GM23338 (cell line): ENCODE measurements at regions not wholly inside any gene's neighbourhood (a gene's known extent, or its start where the extent isn't known, plus 50 kb on each side); places are given as distances from the start of the nearest gene placed in this dataset.

Experiments used
- ATAC-seq: fragments of 200-7000 bp; cut with Tn5 transposase; 3 replicates; pipeline ENCODE4 v1.9.1; 2020
- DNase-seq: peaks from one replicate; pipeline ENCODE4 v3.0.0-alpha.2; 2015; ENCODE audit warnings: low spot score
- H2AFZ ChIP-seq: fragments of 200-600 bp; sonication (generic); 2 replicates; pipeline ENCODE4 v1.8.0; 2016; ENCODE audit warnings: antibody characterized with exemption, mild to moderate bottlenecking, moderate library complexity
- H3F3A ChIP-seq: fragments of 200-600 bp; sonication (generic); replicated peaks from 2 replicates; pipeline ENCODE4 v1.8.0; 2017; ENCODE audit warnings: antibody characterized with exemption, mixed run types, low read depth
- H3K27ac ChIP-seq: fragments of 200-600 bp; sonication (generic); 2 replicates; pipeline ENCODE4 v1.6.1; 2016; ENCODE audit warnings: low read depth
- H3K27me3 ChIP-seq: fragments of 200-600 bp; sonication (generic); 2 replicates; pipeline ENCODE4 v1.8.0; 2016; ENCODE audit warnings: mild to moderate bottlenecking, mixed run types, moderate library complexity; ENCODE audit not compliant: insufficient read depth
- H3K36me3 ChIP-seq: fragments of 200-600 bp; sonication (generic); 2 replicates; pipeline ENCODE4 v1.8.0; 2016; ENCODE audit warnings: mild to moderate bottlenecking; ENCODE audit not compliant: insufficient read depth
- H3K4me1 ChIP-seq: fragments of 200-600 bp; sonication (generic); 2 replicates; pipeline ENCODE4 v1.8.0; 2016; ENCODE audit warnings: mild to moderate bottlenecking, moderate library complexity; ENCODE audit not compliant: insufficient read depth
- H3K4me2 ChIP-seq: fragments of 200-600 bp; sonication (generic); 2 replicates; pipeline ENCODE4 v1.7.1; 2017; ENCODE audit warnings: mixed run types
- H3K4me3 ChIP-seq: fragments of 200-600 bp; sonication (generic); 2 replicates; pipeline ENCODE4 v1.6.1; 2016; ENCODE audit warnings: mixed run types
- H3K79me2 ChIP-seq: fragments of 200-600 bp; sonication (generic); replicated peaks from 2 replicates; pipeline ENCODE4 v1.8.0; 2017; ENCODE audit warnings: mild to moderate bottlenecking; ENCODE audit not compliant: insufficient read depth
- H3K9me2 ChIP-seq: fragments of 200-600 bp; sonication (generic); 2 replicates; pipeline ENCODE4 v1.8.0; 2017; ENCODE audit not compliant: insufficient read depth
- H4K20me1 ChIP-seq: fragments of 200-600 bp; sonication (generic); replicated peaks from 2 replicates; pipeline ENCODE4 v1.8.0; 2017; ENCODE audit warnings: mild to moderate bottlenecking; ENCODE audit not compliant: insufficient read depth
- H3K27ac Mint-ChIP-seq: 2 replicates; pipeline ENCODE4 v1.8.0; 2020; ENCODE audit warnings: inconsistent platforms, mild to moderate bottlenecking, moderate library complexity, mixed read lengths
- H3K27me3 Mint-ChIP-seq: 3 replicates; pipeline ENCODE4 v1.8.0; 2022; ENCODE audit warnings: low read depth, mild to moderate bottlenecking, moderate library complexity, mixed read lengths, inconsistent platforms; ENCODE audit not compliant: insufficient read depth, poor library complexity
- H3K36me3 Mint-ChIP-seq: 3 replicates; pipeline ENCODE4 v1.8.0; 2021; ENCODE audit warnings: low read depth, mild to moderate bottlenecking, inconsistent platforms, moderate library complexity, mixed read lengths
- H3K4me1 Mint-ChIP-seq: 3 replicates; pipeline ENCODE4 v1.8.0; 2020; ENCODE audit warnings: mild to moderate bottlenecking, inconsistent platforms, mixed read lengths
- H3K4me3 Mint-ChIP-seq: 3 replicates; pipeline ENCODE4 v1.8.0; 2021; ENCODE audit warnings: moderate library complexity, mild to moderate bottlenecking, inconsistent platforms, mixed read lengths
- H3K9me3 Mint-ChIP-seq: 3 replicates; pipeline ENCODE4 v1.8.0; 2020; ENCODE audit warnings: moderate library complexity, mild to moderate bottlenecking, inconsistent platforms, mixed read lengths
- JUNB ChIP-seq: IDR thresholded peaks from one replicate; pipeline ENCODE4 v1.6.1; 2016; ENCODE audit warnings: antibody characterized with exemption; ENCODE audit not compliant: unreplicated experiment
- NANOG ChIP-seq: IDR thresholded peaks from 2 replicates; pipeline ENCODE4 v1.6.1; 2016; ENCODE audit warnings: antibody characterized with exemption, borderline replicate concordance
- REST ChIP-seq: IDR thresholded peaks from one replicate; pipeline ENCODE4 v1.6.1; 2018; ENCODE audit warnings: antibody characterized with exemption; ENCODE audit not compliant: unreplicated experiment
- STAT1 ChIP-seq: IDR thresholded peaks from one replicate; pipeline ENCODE4 v1.6.1; 2016; ENCODE audit warnings: antibody characterized with exemption; ENCODE audit not compliant: unreplicated experiment
- ZNF114 ChIP-seq: fragments of 250-450 bp; sonication (Bioruptor Pico); IDR thresholded peaks from 2 replicates; pipeline ENCODE4 v1.5.0; 2020; ENCODE audit warnings: mild to moderate bottlenecking, moderate library complexity
- TF ChIP-seq, protein P1 (sequence below): IDR thresholded peaks from 2 replicates; pipeline ENCODE4 v1.6.1; 2016; ENCODE audit warnings: antibody characterized with exemption
- TF ChIP-seq, protein P2 (sequence below): fragments of 250-450 bp; sonication (Bioruptor Pico); IDR thresholded peaks from 2 replicates; pipeline ENCODE4 v1.5.0; 2020; ENCODE audit warnings: mild to moderate bottlenecking, moderate library complexity

GRCh38 chr3:107921038-107921437 lies 169.8 kb downstream of the CD47 start (continued):
- TF ChIP-seq, protein P1, sequence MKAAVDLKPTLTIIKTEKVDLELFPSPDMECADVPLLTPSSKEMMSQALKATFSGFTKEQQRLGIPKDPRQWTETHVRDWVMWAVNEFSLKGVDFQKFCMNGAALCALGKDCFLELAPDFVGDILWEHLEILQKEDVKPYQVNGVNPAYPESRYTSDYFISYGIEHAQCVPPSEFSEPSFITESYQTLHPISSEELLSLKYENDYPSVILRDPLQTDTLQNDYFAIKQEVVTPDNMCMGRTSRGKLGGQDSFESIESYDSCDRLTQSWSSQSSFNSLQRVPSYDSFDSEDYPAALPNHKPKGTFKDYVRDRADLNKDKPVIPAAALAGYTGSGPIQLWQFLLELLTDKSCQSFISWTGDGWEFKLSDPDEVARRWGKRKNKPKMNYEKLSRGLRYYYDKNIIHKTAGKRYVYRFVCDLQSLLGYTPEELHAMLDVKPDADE: no peak
- TF ChIP-seq ZNF114 (CRISPR knock-in tag): no peak
- TF ChIP-seq JUNB: no peak
- TF ChIP-seq NANOG: no peak

DNA sequence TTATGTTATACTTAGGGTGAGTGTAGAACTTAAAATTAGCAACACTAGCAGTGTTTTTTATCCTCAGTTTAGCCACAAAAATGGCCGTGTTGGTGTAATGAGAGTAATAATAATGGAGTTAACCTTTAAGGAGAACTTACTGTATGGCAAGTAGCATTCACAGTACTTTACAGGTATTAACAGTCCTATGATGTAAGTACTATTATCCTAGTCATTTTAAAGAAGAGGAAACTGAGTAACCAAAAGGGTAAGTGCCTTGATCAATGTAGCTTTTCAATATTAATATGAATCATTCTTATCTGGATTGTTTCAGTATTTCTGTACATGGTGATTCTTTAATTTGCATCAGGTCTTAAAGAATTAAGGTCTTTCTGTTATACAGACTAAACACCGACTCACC lies 170.3 kb downstream of the CD47 start:
- H3K79me2 ChIP-seq: no peaks in the 10 kb centered on the region
- H4K20me1 ChIP-seq: no peaks in the 10 kb centered on the region
- Mint-ChIP-seq H3K36me3 (no peaks in the 10 kb centered on the region), H3K27ac (no peak overlapping the region), H3K4me1 (peaks cover 6% of the 10 kb centered on the region), H3K27me3 (peaks cover 4% of the 10 kb centered on the region), H3K9me3 (peaks cover 7% of the 10 kb centered on the region; the same call in 1 of the 3 replicates), H3K4me3 (no peak overlapping the region)
- H3K9me2 ChIP-seq: 0 out of 2 replicates have a peak, but pooled peaks cover 10% of the 10 kb centered on the region
- no peak for DNase-seq
- no peak for ATAC-seq
- no peak for TF ChIP-seq JUNB
- TF ChIP-seq, protein P2, sequence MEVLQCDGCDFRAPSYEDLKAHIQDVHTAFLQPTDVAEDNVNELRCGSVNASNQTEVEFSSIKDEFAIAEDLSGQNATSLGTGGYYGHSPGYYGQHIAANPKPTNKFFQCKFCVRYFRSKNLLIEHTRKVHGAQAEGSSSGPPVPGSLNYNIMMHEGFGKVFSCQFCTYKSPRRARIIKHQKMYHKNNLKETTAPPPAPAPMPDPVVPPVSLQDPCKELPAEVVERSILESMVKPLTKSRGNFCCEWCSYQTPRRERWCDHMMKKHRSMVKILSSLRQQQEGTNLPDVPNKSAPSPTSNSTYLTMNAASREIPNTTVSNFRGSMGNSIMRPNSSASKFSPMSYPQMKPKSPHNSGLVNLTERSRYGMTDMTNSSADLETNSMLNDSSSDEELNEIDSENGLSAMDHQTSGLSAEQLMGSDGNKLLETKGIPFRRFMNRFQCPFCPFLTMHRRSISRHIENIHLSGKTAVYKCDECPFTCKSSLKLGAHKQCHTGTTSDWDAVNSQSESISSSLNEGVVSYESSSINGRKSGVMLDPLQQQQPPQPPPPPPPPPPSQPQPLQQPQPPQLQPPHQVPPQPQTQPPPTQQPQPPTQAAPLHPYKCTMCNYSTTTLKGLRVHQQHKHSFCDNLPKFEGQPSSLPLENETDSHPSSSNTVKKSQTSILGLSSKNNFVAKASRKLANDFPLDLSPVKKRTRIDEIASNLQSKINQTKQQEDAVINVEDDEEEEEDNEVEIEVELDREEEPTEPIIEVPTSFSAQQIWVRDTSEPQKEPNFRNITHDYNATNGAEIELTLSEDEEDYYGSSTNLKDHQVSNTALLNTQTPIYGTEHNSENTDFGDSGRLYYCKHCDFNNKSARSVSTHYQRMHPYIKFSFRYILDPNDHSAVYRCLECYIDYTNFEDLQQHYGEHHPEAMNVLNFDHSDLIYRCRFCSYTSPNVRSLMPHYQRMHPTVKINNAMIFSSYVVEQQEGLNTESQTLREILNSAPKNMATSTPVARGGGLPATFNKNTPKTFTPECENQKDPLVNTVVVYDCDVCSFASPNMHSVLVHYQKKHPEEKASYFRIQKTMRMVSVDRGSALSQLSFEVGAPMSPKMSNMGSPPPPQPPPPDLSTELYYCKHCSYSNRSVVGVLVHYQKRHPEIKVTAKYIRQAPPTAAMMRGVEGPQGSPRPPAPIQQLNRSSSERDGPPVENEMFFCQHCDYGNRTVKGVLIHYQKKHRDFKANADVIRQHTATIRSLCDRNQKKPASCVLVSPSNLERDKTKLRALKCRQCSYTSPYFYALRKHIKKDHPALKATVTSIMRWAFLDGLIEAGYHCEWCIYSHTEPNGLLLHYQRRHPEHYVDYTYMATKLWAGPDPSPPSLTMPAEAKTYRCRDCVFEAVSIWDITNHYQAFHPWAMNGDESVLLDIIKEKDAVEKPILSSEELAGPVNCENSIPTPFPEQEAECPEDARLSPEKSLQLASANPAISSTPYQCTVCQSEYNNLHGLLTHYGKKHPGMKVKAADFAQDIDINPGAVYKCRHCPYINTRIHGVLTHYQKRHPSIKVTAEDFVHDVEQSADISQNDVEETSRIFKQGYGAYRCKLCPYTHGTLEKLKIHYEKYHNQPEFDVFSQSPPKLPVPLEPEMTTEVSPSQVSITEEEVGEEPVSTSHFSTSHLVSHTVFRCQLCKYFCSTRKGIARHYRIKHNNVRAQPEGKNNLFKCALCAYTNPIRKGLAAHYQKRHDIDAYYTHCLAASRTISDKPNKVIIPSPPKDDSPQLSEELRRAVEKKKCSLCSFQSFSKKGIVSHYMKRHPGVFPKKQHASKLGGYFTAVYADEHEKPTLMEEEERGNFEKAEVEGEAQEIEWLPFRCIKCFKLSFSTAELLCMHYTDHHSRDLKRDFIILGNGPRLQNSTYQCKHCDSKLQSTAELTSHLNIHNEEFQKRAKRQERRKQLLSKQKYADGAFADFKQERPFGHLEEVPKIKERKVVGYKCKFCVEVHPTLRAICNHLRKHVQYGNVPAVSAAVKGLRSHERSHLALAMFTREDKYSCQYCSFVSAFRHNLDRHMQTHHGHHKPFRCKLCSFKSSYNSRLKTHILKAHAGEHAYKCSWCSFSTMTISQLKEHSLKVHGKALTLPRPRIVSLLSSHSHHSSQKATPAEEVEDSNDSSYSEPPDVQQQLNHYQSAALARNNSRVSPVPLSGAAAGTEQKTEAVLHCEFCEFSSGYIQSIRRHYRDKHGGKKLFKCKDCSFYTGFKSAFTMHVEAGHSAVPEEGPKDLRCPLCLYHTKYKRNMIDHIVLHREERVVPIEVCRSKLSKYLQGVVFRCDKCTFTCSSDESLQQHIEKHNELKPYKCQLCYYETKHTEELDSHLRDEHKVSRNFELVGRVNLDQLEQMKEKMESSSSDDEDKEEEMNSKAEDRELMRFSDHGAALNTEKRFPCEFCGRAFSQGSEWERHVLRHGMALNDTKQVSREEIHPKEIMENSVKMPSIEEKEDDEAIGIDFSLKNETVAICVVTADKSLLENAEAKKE (CRISPR knock-in tag): no peak
- TF ChIP-seq STAT1: no peak
- TF ChIP-seq ZNF114 (CRISPR knock-in tag): no peak
- TF ChIP-seq REST: no peak
- no peak overlapping the region for H2AFZ ChIP-seq
- H3K36me3 ChIP-seq: no peaks in the 10 kb centered on the region
- no peaks in the 10 kb centered on the region; the same call in 1 of the 2 replicates for H3K4me1 ChIP-seq
- H3K27ac ChIP-seq: no peak overlapping the region
- no peak overlapping the region for H3K4me2 ChIP-seq
- no peak overlapping the region for H3K4me3 ChIP-seq
- no peaks in the 10 kb centered on the region for H3F3A ChIP-seq
- no peaks in the 10 kb centered on the region for H3K27me3 ChIP-seq
